ENCODE measurements at regions not wholly inside any gene's neighbourhood (a gene's known extent, or its start where the extent isn't known, plus 50 kb on each side); places are given as distances from the start of the nearest gene placed in this dataset.

DNA sequence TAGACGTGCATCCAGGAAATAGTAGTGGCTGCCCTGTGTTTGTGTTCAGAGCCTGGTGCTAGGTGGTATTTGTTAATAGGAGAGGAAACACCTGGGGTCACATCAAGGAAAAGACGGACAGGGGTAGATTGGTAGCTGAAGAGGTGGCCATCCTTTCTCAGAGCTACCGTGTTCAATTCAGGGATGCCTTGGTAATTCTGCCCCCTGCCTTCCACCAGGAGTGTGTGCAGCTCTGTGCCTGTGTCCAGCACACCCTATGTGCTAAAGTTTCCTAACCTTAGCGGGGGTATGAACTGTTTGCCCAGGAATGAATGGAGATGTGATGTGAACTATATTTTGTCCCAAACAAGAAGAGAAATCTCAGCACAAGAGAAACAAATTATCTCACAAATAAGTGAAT, 174.1 kb upstream of the MPHOSPH6 start:
- H3K36me3 Mint-ChIP-seq (ENCODE audit: low read depth), result no peaks in the 10 kb centered on the region
- no peak overlapping the region for H3K27ac Mint-ChIP-seq
- peaks cover 2% of the 10 kb centered on the region for H3K27me3 Mint-ChIP-seq (ENCODE audit: low read depth)
- H3K4me1 Mint-ChIP-seq (ENCODE audit: low read depth), result no peaks in the 10 kb centered on the region
- no peaks in the 10 kb centered on the region for H3K9me3 Mint-ChIP-seq
- DNase-seq (ENCODE audit: low spot score), result no peak
- no peak overlapping the region for H3K4me3 Mint-ChIP-seq

DNA sequence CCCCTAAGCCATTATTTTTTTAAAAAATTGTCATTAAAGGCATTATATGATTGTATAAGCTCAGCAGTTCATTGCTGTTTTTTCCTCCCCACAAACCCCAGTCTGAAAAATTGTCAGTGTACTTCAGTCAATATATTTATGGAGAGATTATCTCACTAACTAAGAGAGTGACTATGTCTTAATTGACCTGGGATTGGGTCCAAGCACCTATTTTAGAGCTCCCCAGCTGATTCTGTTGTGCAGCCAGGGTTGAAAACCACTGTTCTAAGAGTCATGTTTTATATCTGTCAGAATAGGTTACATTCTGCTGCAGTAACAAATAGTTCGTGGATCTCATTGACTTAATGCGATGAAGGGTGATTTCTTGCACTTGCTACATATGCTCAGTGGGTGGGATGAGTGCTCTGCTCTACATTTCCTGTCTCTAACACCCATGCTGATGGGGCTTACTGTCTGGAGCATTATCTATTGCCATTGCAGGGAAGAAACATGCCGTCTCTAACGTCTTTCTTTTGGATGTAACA, 171.2 kb upstream of the MPHOSPH6 start:
- H3K36me3 Mint-ChIP-seq (ENCODE audit: low read depth), result no peaks in the 10 kb centered on the region
- peaks cover 2% of the 10 kb centered on the region for H3K27me3 Mint-ChIP-seq (ENCODE audit: low read depth)
- H3K4me3 Mint-ChIP-seq, result no peak overlapping the region
- DNase-seq (ENCODE audit: low spot score), result no peak
- no peaks in the 10 kb centered on the region for H3K9me3 Mint-ChIP-seq
- H3K4me1 Mint-ChIP-seq (ENCODE audit: low read depth), result no peaks in the 10 kb centered on the region
- H3K27ac Mint-ChIP-seq, result no peak overlapping the region

DNA sequence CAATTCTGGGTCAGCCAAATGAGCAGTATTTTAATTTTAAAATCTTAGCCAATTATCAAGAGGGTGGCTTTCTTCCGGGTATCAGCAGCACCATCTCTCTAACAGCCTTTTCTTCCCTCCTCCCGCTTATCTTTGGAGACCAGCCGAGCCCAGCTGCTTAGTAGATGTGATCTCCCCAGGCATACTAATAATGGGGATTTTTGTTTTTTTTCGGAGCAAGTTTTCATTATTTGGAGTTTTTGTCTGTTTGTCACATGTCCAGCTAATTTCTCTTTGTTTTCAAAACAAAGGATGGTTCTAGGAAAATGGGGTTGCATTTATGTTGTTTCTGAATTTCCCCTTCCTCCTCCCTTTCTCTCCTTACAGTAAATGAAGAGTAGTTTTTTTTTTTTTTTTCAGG, 170.5 kb upstream of the MPHOSPH6 start:
- H3K36me3 Mint-ChIP-seq (ENCODE audit: low read depth), result no peaks in the 10 kb centered on the region
- peaks cover 2% of the 10 kb centered on the region for H3K27me3 Mint-ChIP-seq (ENCODE audit: low read depth)
- no peak for DNase-seq (ENCODE audit: low spot score)
- H3K9me3 Mint-ChIP-seq, result no peaks in the 10 kb centered on the region
- no peaks in the 10 kb centered on the region for H3K4me1 Mint-ChIP-seq (ENCODE audit: low read depth)
- H3K4me3 Mint-ChIP-seq, result no peak overlapping the region
- no peak overlapping the region for H3K27ac Mint-ChIP-seq

DNA sequence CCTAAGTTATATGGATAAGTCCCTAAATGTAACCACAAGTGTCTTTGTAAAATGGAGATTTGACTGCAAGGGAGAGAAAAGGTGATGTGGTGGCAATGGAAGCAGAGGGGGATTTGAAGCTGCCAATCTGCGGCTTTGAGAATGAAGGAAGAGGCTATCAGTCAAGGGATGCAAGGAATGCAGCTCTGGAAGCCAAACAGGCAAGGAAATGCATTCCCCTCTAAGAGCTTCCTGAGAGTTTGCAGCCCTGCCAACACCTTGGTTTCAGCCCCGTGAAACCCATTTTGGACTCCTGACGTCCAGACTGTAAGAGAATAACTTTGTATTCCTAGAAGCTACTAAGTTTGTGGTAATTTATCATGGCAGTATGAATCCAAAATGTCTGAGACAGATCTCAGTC, 167.3 kb upstream of the MPHOSPH6 start:
- Mint-ChIP-seq H3K9me3 (no peaks in the 10 kb centered on the region), H3K27me3 (ENCODE audit: low read depth) (peaks cover 2% of the 10 kb centered on the region), H3K27ac (no peak overlapping the region), H3K36me3 (ENCODE audit: low read depth) (no peaks in the 10 kb centered on the region), H3K4me1 (ENCODE audit: low read depth) (no peaks in the 10 kb centered on the region), H3K4me3 (no peak overlapping the region)
- no peak for DNase-seq (ENCODE audit: low spot score)

DNA sequence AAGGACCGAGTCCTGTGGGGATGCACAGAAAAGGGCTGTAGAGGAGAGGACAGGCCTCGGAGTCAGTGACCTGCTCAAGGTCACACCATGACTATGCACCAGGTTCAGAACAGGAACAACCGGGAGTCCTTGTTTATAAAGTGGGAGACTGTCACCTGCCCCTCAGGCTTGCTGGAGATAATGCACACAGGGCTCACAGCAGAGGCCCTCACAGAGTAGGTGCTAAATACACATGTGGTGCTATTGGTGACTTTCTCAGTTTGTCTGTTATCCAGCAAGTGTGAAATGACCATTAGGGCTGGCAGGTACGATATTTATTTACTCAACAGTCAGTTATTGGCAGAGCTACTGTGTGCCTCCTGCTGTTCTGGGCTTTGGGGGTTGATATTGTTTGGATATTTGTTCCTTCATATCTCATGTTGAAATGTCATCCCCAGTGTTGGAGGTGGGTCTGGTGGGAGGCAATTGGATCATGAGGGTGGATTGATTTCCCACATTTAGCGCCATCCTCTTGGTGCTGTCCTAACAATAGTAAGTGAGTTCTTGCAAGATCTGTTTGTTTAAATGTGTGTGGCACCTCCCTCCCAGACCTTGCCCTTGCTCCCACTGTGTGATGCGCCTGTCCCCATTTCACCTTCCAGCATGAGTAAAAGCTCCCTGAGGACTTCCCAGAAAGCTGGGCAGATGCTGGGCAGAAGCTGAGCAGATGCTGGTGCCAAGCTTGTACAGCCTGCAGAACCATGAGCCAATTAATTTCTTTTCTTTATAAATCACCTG, 162.1 kb upstream of the MPHOSPH6 start:
- H3K4me3 Mint-ChIP-seq, result no peak overlapping the region
- H3K27ac Mint-ChIP-seq, result no peak overlapping the region
- H3K4me1 Mint-ChIP-seq (ENCODE audit: low read depth), result no peaks in the 10 kb centered on the region
- no peak for DNase-seq (ENCODE audit: low spot score)
- H3K27me3 Mint-ChIP-seq (ENCODE audit: low read depth), result peaks cover 2% of the 10 kb centered on the region
- H3K36me3 Mint-ChIP-seq (ENCODE audit: low read depth), result no peaks in the 10 kb centered on the region
- H3K9me3 Mint-ChIP-seq, result no peaks in the 10 kb centered on the region

DNA sequence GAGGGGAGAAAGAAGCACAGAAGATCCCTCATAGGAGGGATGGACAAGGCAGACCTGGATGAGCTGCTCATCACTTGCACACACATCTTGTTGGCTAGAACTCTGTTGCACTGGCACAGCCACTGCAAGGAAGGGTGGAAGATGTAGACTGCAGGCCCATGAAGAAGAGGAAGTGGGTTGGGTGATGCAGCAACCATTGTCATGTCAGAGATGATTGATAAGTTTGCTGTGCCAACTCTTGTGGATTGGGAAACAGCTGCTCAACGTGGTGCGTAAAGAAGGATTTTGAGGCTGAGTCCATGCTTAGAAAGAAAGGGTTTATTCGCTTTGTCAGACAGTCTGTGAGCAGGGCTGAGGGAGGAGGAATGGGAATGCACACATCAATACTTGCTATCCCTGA, 161.4 kb upstream of the MPHOSPH6 start:
- Mint-ChIP-seq H3K4me1 (ENCODE audit: low read depth) (no peaks in the 10 kb centered on the region), H3K4me3 (no peak overlapping the region), H3K27ac (no peak overlapping the region), H3K9me3 (no peaks in the 10 kb centered on the region), H3K27me3 (ENCODE audit: low read depth) (peaks cover 2% of the 10 kb centered on the region), H3K36me3 (ENCODE audit: low read depth) (no peaks in the 10 kb centered on the region)
- no peak for DNase-seq (ENCODE audit: low spot score)

DNA sequence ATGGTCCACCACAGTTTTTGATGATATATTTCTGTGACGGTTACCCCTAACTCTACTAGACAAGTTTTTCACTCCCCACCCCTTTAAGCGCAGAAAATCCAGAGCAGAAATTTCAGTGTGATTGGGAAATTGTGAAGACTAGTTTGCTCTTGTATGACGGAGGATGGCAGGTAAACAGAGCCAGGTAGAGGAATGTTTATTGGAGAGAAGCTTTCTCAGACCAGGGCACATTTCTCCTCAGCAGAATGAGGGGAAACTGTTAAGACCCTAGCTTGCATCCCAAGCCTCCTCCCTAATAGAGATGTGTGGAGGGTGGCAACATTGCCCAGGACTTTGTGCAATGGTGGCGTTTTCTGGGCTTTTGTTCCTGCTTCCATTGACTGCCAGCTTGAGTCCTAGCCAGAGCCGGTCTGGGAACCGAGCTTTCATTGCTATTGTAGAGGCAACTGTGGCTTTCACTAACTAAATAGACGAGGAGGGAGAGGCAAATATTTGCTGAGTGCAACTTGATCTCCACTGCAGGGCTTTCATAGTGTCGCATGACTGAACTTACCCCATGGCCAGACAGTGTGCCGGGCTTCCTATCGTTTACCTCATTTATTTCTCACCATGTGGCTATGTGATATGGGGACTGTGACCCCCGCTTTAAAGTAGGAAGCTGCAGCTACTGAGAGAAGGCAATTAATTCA, 159.6 kb upstream of the MPHOSPH6 start:
- no peaks in the 10 kb centered on the region for H3K36me3 Mint-ChIP-seq (ENCODE audit: low read depth)
- H3K9me3 Mint-ChIP-seq, result no peaks in the 10 kb centered on the region
- no peaks in the 10 kb centered on the region for H3K4me1 Mint-ChIP-seq (ENCODE audit: low read depth)
- no peak overlapping the region for H3K4me3 Mint-ChIP-seq
- H3K27ac Mint-ChIP-seq, result no peak overlapping the region
- no peaks in the 10 kb centered on the region for H3K27me3 Mint-ChIP-seq (ENCODE audit: low read depth)
- no peak for DNase-seq (ENCODE audit: low spot score)

DNA sequence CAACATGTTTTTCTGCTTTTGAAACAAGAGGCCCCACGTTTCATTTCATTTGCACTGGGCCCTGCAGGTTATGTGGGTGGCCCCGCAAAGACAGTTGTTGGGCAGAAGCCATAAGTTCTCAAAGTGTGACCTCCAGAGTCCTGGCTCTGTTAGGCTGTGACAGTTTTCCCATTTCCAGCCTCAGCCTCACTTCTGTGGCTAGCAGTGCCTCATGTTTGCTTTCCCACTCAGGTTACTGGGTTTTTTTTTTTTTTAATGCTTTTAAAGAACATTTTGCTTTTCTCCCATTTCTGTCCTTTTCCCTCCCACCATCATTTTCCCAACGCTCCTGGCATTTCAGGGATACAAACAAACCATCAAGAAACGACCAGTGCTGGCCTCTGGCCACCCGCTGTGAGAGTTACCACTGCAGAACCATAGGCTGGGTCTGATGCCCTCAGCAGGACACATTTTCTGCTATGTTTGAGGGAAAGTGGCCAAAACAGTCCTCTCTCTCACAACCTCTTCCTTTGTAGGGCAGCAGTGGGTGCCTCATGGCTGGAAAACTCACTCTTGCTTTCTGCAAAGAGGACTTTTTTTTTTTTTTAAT, 159.0 kb upstream of the MPHOSPH6 start:
- H3K27me3 Mint-ChIP-seq (ENCODE audit: low read depth), result no peaks in the 10 kb centered on the region
- H3K9me3 Mint-ChIP-seq, result peaks cover 4% of the 10 kb centered on the region
- H3K4me1 Mint-ChIP-seq (ENCODE audit: low read depth), result no peaks in the 10 kb centered on the region
- no peak for DNase-seq (ENCODE audit: low spot score)
- H3K36me3 Mint-ChIP-seq (ENCODE audit: low read depth), result no peaks in the 10 kb centered on the region
- H3K27ac Mint-ChIP-seq, result no peak overlapping the region
- H3K4me3 Mint-ChIP-seq, result no peak overlapping the region

DNA sequence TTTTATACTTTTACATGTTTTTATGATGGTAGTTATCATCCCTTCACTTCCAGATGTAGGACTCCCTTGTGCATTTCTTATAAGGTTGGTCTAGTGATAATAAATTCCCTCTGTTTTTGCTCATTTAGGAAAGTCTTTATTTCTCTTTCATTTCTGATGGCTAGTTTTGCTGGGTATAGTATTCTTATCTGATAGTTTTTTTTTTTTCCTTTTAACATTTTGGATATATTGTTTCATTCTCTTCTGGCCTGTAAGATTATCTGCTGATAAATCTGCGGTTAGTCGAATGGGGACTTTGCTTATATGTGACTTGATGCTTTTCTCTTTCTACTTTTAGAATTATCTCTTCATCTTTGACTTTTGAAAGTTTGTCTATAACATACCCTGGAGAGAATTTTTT, 153.1 kb upstream of the MPHOSPH6 start:
- Mint-ChIP-seq H3K4me1 (ENCODE audit: low read depth) (no peaks in the 10 kb centered on the region), H3K9me3 (peaks cover 18% of the 10 kb centered on the region), H3K4me3 (no peak overlapping the region), H3K36me3 (ENCODE audit: low read depth) (no peaks in the 10 kb centered on the region), H3K27me3 (ENCODE audit: low read depth) (no peaks in the 10 kb centered on the region), H3K27ac (no peak overlapping the region)
- no peak for DNase-seq (ENCODE audit: low spot score)

DNA sequence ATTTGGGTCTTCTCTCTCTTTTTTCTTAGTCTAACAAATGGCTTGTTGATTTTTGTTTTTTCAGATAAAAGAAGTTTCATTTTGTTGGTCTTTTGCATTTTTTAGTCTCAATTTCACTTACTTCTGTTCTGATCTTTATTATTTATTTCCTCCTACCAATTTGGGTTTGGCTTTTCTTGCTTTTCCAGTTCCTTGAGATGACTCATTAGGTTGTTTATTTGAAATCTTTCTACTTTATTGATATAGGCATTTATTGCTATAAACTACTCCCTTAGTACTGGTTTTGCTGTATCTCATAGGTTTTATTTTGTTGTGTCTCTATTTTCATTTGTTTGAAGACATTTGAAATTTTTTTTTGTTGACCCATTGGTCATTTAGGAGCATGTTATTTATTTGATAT, 152.2 kb upstream of the MPHOSPH6 start:
- H3K27ac Mint-ChIP-seq, result no peak overlapping the region
- peaks cover 18% of the 10 kb centered on the region for H3K9me3 Mint-ChIP-seq
- H3K4me1 Mint-ChIP-seq (ENCODE audit: low read depth), result no peaks in the 10 kb centered on the region
- no peak overlapping the region for H3K4me3 Mint-ChIP-seq
- no peaks in the 10 kb centered on the region for H3K36me3 Mint-ChIP-seq (ENCODE audit: low read depth)
- H3K27me3 Mint-ChIP-seq (ENCODE audit: low read depth), result no peaks in the 10 kb centered on the region
- DNase-seq (ENCODE audit: low spot score), result no peak

DNA sequence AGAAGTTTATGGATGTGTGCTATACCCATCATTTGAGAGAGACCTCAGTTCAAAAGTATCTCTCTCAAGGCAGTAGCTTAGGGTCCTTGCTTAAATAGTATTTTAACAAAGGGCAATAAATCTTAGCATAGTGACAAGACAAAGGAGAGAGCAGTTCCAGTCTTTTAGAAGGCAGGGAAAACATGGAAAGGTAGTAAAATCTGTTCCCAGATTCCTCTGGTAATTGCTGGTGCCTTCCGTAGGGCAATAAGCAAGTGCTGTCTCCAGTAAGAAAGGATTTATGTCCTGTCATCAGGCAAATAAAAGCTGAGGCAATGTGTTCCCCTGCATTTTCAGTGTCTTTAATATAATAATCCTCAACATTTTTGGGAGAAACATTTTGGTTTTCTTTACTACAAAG, 149.0 kb upstream of the MPHOSPH6 start:
- no peaks in the 10 kb centered on the region for H3K36me3 Mint-ChIP-seq (ENCODE audit: low read depth)
- no peak for DNase-seq (ENCODE audit: low spot score)
- H3K9me3 Mint-ChIP-seq, result peaks cover 14% of the 10 kb centered on the region
- no peak overlapping the region for H3K27ac Mint-ChIP-seq
- H3K27me3 Mint-ChIP-seq (ENCODE audit: low read depth), result no peaks in the 10 kb centered on the region
- no peak overlapping the region for H3K4me3 Mint-ChIP-seq
- H3K4me1 Mint-ChIP-seq (ENCODE audit: low read depth), result no peaks in the 10 kb centered on the region

DNA sequence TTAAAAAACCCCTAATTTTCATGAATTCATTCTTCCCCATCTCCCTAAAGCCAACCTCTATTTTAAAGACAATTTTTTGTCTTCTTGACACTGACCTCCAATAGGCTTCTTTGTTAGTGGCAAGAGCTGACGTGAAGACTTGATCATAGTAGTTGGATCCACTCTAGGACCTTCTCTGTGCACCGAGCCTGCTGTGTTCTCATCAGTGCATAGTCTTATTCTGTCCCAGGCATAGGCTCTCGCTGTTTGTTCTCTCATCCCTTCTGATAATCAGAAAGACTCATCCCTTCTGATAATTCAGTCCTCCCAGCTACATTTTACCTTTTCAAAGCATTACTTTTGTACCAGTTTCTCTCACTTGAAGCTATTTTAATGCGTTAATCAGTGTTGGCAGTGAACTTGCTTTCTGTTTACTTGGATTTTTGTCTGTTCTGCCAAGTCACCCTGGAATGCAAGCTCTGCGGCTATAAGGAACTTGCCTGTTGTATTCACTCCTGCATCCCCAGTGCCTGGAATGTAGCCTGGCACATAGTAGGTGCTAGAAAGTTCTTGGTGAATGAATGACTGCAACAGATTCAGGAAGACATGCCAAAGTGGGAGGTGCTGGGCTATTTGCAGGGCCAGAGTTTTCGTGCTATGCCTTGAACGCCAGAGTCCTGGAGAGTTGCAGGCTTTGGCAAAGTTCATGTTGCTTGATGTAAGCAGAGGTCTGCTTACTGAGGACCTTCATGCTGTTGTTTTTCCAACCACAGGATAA, 147.6 kb upstream of the MPHOSPH6 start:
- Mint-ChIP-seq H3K4me1 (ENCODE audit: low read depth) (no peaks in the 10 kb centered on the region), H3K27ac (no peak overlapping the region), H3K27me3 (ENCODE audit: low read depth) (no peaks in the 10 kb centered on the region), H3K9me3 (peaks cover 3% of the 10 kb centered on the region), H3K4me3 (no peak overlapping the region), H3K36me3 (ENCODE audit: low read depth) (no peaks in the 10 kb centered on the region)
- DNase-seq (ENCODE audit: low spot score), result no peak

DNA sequence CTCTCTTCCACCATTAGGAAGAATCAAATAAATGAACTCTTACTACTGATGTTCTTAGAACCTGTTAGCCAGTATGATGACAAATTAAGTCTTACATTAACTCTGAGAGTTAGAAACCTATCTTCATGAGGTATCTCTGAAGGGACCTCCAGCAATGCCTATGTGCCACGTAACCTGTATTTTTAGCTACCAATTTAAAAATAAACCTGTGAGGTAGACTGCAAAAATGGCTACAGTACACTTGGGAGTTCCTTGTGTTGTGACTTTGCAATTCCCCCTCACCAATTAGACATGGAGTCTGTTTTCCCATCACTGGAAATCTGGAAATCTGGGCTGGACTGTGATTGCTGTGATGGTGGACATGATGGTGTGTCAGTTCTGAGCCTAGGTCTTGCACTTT, 143.7 kb upstream of the MPHOSPH6 start:
- Mint-ChIP-seq H3K4me1 (ENCODE audit: low read depth) (no peaks in the 10 kb centered on the region), H3K4me3 (no peak overlapping the region), H3K27me3 (ENCODE audit: low read depth) (no peaks in the 10 kb centered on the region), H3K27ac (no peak overlapping the region), H3K36me3 (ENCODE audit: low read depth) (no peaks in the 10 kb centered on the region), H3K9me3 (no peaks in the 10 kb centered on the region)
- no peak for DNase-seq (ENCODE audit: low spot score)

DNA sequence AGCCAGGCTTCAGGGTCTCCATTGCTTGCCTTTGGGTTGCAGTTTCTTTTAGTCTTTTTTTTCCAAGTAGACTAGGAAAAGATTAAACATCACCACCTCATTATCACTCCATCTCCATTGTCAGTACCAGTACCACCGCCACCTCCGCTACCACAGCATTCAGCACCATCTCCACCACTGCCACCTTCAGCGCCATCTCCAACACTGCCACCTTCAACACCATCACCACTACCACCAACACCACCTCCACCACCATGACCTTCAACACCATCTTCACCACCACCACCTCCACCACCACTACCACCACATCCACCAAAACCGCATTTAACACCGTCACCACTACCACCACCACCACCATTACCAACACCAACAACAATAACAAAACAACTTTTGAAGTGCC, 141.5 kb upstream of the MPHOSPH6 start:
- no peak for DNase-seq (ENCODE audit: low spot score)
- no peaks in the 10 kb centered on the region for H3K4me1 Mint-ChIP-seq (ENCODE audit: low read depth)
- no peak overlapping the region for H3K27ac Mint-ChIP-seq
- H3K27me3 Mint-ChIP-seq (ENCODE audit: low read depth), result no peaks in the 10 kb centered on the region
- no peak overlapping the region for H3K4me3 Mint-ChIP-seq
- no peaks in the 10 kb centered on the region for H3K9me3 Mint-ChIP-seq
- H3K36me3 Mint-ChIP-seq (ENCODE audit: low read depth), result no peaks in the 10 kb centered on the region
